GM12878 (cell line): ENCODE measurements at regions not wholly inside any gene's neighbourhood (a gene's known extent, or its start where the extent isn't known, plus 50 kb on each side); places are given as distances from the start of the nearest gene placed in this dataset.

ENCODE experiments used
- ATAC-seq: fragments of 200-7000 bp; cut with Tn5 transposase; 3 replicates; pipeline ENCODE4 v1.9.1; 2020; ENCODE audit warnings: mild to moderate bottlenecking, moderate library complexity
- BruUV-seq: library from RNA; stranded (reverse); fragments of 400-500 nt; replicated peaks from 2 replicates; lab custom pipeline; 2021; lab: Mats Ljungman, UMichigan
- CTCF ChIA-PET: fragments of 300-600 bp; sonication (Branson Sonifier 250); formaldehyde crosslinking; extraction: SDS; loops from one replicate; lab custom pipeline; 2021; ENCODE audit warnings: inconsistent platforms; lab: Yijun Ruan, JAX
- POLR2A ChIA-PET: fragments of 350-600 bp; formaldehyde crosslinking; extraction: SDS; loops from one replicate; lab custom pipeline; 2021; ENCODE audit warnings: inconsistent platforms; lab: Charles Lee
- RAD21 ChIA-PET: fragments of 300-600 bp; sonication (Branson Sonifier 250); formaldehyde crosslinking; loops from one replicate; lab custom pipeline; 2023; ENCODE audit warnings: antibody characterized with exemption; ENCODE audit not compliant: unreplicated experiment; lab: Charles Lee
- SMC1A ChIA-PET: fragments of 300-600 bp; sonication (Branson Sonifier 250); formaldehyde crosslinking; loops from one replicate; lab custom pipeline; 2023; ENCODE audit not compliant: unreplicated experiment, uncharacterized antibody; lab: Charles Lee
- DNase-seq: peaks from one replicate; pipeline ENCODE4 v3.0.0-alpha.2; 2011; ENCODE audit warnings: low read depth, low spot score
- FAIRE-seq: peaks from 3 replicates; lab custom pipeline; 2011; peaks lifted over from hg19 to GRCh38; lab: Jason Lieb, UNC
- H2AFZ ChIP-seq: 2 replicates; pipeline ENCODE4 v1.6.0; 2011; ENCODE audit warnings: low read depth, low read length, control low read depth; ENCODE audit not compliant: control insufficient read depth
- H3K27ac ChIP-seq: 2 replicates; pipeline ENCODE4 v1.5.1; 2011; ENCODE audit warnings: control low read depth; ENCODE audit not compliant: control insufficient read depth, insufficient read depth
- H3K27me3 ChIP-seq, 2 experiments: replicated peaks in 1 of 2; 2 replicates each; pipeline versions ENCODE4 v1.6.0 to v1.6.1; 2011; ENCODE audit warnings: low read length in 1 of 2; ENCODE audit not compliant: control insufficient read depth in 2 of 2, insufficient read depth in 2 of 2
- H3K36me3 ChIP-seq, 2 experiments: 2 replicates each; pipeline ENCODE4 v1.5.1; 2011; ENCODE audit warnings: low read length in 1 of 2; ENCODE audit not compliant: control insufficient read depth in 2 of 2, insufficient read depth in 2 of 2
- H3K4me1 ChIP-seq: 2 replicates; pipeline ENCODE4 v1.6.1; 2011; ENCODE audit warnings: mild to moderate bottlenecking, low read length, moderate library complexity, mixed read lengths; ENCODE audit not compliant: control insufficient read depth, insufficient read depth
- H3K4me2 ChIP-seq: 2 replicates; pipeline ENCODE4 v1.6.0; 2011; ENCODE audit warnings: control low read depth; ENCODE audit not compliant: control insufficient read depth, insufficient read depth
- H3K4me3 ChIP-seq: fragments of 200-600 bp; sonication (generic); 2 replicates; pipeline ENCODE4 v1.5.1; 2016
- H3K79me2 ChIP-seq: 2 replicates; pipeline ENCODE4 v1.6.0; 2011; ENCODE audit warnings: low read length; ENCODE audit not compliant: control insufficient read depth, insufficient read depth
- H3K9ac ChIP-seq: 2 replicates; pipeline ENCODE4 v1.8.0; 2011; ENCODE audit warnings: low read length, control low read depth, mixed read lengths; ENCODE audit not compliant: control insufficient read depth, insufficient read depth
- H3K9me3 ChIP-seq: replicated peaks from 3 replicates; pipeline ENCODE4 v1.5.1; 2011; ENCODE audit warnings: mild to moderate bottlenecking, low read length; ENCODE audit not compliant: control insufficient read depth, insufficient read depth
- H4K20me1 ChIP-seq: 2 replicates; pipeline ENCODE4 v1.6.0; 2011; ENCODE audit not compliant: control insufficient read depth, insufficient read depth
- CBX3 ChIP-seq: fragments of 200-600 bp; sonication (generic); IDR thresholded peaks from 2 replicates; pipeline ENCODE4 v1.6.1; 2016; ENCODE audit warnings: low read depth, borderline replicate concordance
- CREB1 ChIP-seq: IDR thresholded peaks from 2 replicates; pipeline ENCODE4 v1.6.1; 2012; ENCODE audit warnings: low read depth, mild to moderate bottlenecking, inconsistent platforms
- EGR1 ChIP-seq, 2 experiments: IDR thresholded peaks; 1 replicate in 1 of 2; 2 replicates in 1 of 2; pipeline ENCODE4 v1.6.1; 2011 to 2012; ENCODE audit warnings: low read depth in 2 of 2, low read length in 2 of 2, borderline replicate concordance in 1 of 2, mild to moderate bottlenecking in 1 of 2, moderate library complexity in 1 of 2
- KDM1A ChIP-seq: fragments of 200-600 bp; sonication (generic); IDR thresholded peaks from 2 replicates; pipeline ENCODE4 v1.6.1; 2016; ENCODE audit warnings: borderline replicate concordance
- MYB ChIP-seq: fragments of 150-350 bp; IDR thresholded peaks from 2 replicates; pipeline ENCODE4 v1.6.1; 2014; ENCODE audit warnings: mild to moderate bottlenecking, low read depth, low read length, borderline replicate concordance
- SUZ12 ChIP-seq: fragments of 200-600 bp; sonication (generic); IDR thresholded peaks from one replicate; pipeline ENCODE4 v1.6.1; 2018; ENCODE audit warnings: antibody characterized with exemption, mild to moderate bottlenecking; ENCODE audit not compliant: unreplicated experiment
- ZBTB4 ChIP-seq: fragments of 450-650 bp; formaldehyde crosslinking; IDR thresholded peaks from 2 replicates; pipeline ENCODE4 v1.4.0; 2022; ENCODE audit warnings: mild to moderate bottlenecking, moderate library complexity
- WGBS: methylation state at CpG from one replicate; pipeline ENCODE4 v1.1.6; 2016; ENCODE audit warnings: low lambda C conversion rate; ENCODE audit not compliant: insufficient replicate concordance, insufficient coverage; ENCODE audit errors: missing lambda C conversion rate; 5-methylcytosine and 5-hydroxymethylcytosine counted together
- in situ Hi-C: fragments of 300-500 bp; cut with MboI; formaldehyde crosslinking; loops from 9 replicates; pipeline ENCODE4 v1.14.3; 2018; ENCODE audit warnings: mixed read lengths
- intact Hi-C: fragments of 100-400 bp; cut with micrococcal nuclease; formaldehyde crosslinking; loops from one replicate; pipeline ENCODE4 v1.14.2; 2022; ENCODE audit not compliant: unreplicated experiment
- TF ChIP-seq, protein P1 (sequence below): fragments of 450-650 bp; IDR thresholded peaks from 2 replicates; pipeline ENCODE4 v1.6.1; 2018; ENCODE audit warnings: borderline replicate concordance, mild to moderate bottlenecking; ENCODE audit not compliant: partially characterized antibody
- TF ChIP-seq, protein P2 (sequence below): fragments of 450-650 bp; IDR thresholded peaks from 2 replicates; pipeline ENCODE4 v1.6.1; 2016; ENCODE audit warnings: mild to moderate bottlenecking, moderate library complexity, borderline replicate concordance
- TF ChIP-seq, protein P3 (sequence below): IDR thresholded peaks from 2 replicates; pipeline ENCODE4 v1.6.1; 2012; ENCODE audit warnings: low read depth, low read length, improper control_type of control experiment

GRCh38 chr2:22947741-22948140 is 437.2 kb upstream of the KLHL29 start:
- ChIA-PET CTCF (interaction anchor here (0.6 kb wide), 1 partner anchor 1677 kb away, joined by 3 read pairs; no protein-coding TSS in a partner anchor), RAD21 (no interaction called here), SMC1A (interaction anchor here (1.1 kb wide), 1 partner anchor 17 kb away, joined by 3 read pairs; no protein-coding TSS in a partner anchor), POLR2A (no interaction called here)
- intact Hi-C loops (no loop called here), in situ Hi-C loops (no loop called here)
- H3K36me3 ChIP-seq, result no peaks in the 10 kb centered on the region
- no peak for ATAC-seq
- 23% methylated on average over 4 of the region's 4 CpGs for WGBS
- H3K9me3 ChIP-seq, result no peaks in the 10 kb centered on the region
- H3K79me2 ChIP-seq, result no peaks in the 10 kb centered on the region
- H3K9ac ChIP-seq, result no peak overlapping the region
- H4K20me1 ChIP-seq, result no peaks in the 10 kb centered on the region
- H3K27me3 ChIP-seq, result no peaks in the 10 kb centered on the region
- H3K4me1 ChIP-seq, result no peaks in the 10 kb centered on the region
- BruUV-seq, result no TSS peak
- H2AFZ ChIP-seq, result no peak overlapping the region
- no peak overlapping the region for H3K4me3 ChIP-seq
- DNase-seq, result no peak
- no peak for FAIRE-seq
- no peak overlapping the region for H3K27ac ChIP-seq
- no peak overlapping the region for H3K4me2 ChIP-seq
- TF ChIP-seq MYB, result no peak
- TF ChIP-seq, protein P1, sequence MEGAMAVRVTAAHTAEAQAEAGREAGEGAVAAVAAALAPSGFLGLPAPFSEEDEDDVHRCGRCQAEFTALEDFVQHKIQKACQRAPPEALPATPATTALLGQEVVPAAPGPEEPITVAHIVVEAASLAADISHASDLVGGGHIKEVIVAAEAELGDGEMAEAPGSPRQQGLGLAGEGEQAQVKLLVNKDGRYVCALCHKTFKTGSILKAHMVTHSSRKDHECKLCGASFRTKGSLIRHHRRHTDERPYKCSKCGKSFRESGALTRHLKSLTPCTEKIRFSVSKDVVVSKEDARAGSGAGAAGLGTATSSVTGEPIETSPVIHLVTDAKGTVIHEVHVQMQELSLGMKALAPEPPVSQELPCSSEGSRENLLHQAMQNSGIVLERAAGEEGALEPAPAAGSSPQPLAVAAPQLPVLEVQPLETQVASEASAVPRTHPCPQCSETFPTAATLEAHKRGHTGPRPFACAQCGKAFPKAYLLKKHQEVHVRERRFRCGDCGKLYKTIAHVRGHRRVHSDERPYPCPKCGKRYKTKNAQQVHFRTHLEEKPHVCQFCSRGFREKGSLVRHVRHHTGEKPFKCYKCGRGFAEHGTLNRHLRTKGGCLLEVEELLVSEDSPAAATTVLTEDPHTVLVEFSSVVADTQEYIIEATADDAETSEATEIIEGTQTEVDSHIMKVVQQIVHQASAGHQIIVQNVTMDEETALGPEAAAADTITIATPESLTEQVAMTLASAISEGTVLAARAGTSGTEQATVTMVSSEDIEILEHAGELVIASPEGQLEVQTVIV, result no peak
- no peak for TF ChIP-seq EGR1 (IDR thresholded peaks at IDR 0.05; ENCODE audit: borderline replicate concordance in 1 of 2, low read depth in 2 of 2, low read length in 2 of 2)
- no peak for TF ChIP-seq KDM1A
- TF ChIP-seq SUZ12, result no peak
- no peak for TF ChIP-seq CBX3
- no peak for TF ChIP-seq ZBTB4
- TF ChIP-seq, protein P2, sequence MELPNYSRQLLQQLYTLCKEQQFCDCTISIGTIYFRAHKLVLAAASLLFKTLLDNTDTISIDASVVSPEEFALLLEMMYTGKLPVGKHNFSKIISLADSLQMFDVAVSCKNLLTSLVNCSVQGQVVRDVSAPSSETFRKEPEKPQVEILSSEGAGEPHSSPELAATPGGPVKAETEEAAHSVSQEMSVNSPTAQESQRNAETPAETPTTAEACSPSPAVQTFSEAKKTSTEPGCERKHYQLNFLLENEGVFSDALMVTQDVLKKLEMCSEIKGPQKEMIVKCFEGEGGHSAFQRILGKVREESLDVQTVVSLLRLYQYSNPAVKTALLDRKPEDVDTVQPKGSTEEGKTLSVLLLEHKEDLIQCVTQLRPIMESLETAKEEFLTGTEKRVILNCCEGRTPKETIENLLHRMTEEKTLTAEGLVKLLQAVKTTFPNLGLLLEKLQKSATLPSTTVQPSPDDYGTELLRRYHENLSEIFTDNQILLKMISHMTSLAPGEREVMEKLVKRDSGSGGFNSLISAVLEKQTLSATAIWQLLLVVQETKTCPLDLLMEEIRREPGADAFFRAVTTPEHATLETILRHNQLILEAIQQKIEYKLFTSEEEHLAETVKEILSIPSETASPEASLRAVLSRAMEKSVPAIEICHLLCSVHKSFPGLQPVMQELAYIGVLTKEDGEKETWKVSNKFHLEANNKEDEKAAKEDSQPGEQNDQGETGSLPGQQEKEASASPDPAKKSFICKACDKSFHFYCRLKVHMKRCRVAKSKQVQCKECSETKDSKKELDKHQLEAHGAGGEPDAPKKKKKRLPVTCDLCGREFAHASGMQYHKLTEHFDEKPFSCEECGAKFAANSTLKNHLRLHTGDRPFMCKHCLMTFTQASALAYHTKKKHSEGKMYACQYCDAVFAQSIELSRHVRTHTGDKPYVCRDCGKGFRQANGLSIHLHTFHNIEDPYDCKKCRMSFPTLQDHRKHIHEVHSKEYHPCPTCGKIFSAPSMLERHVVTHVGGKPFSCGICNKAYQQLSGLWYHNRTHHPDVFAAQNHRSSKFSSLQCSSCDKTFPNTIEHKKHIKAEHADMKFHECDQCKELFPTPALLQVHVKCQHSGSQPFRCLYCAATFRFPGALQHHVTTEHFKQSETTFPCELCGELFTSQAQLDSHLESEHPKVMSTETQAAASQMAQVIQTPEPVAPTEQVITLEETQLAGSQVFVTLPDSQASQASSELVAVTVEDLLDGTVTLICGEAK, result no peak
- TF ChIP-seq, protein P3, sequence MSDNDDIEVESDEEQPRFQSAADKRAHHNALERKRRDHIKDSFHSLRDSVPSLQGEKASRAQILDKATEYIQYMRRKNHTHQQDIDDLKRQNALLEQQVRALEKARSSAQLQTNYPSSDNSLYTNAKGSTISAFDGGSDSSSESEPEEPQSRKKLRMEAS, result no peak
- TF ChIP-seq CREB1, result no peak
